ENCODE measurements at regions not wholly inside any gene's neighbourhood (a gene's known extent, or its start where the extent isn't known, plus 50 kb on each side); places are given as distances from the start of the nearest gene placed in this dataset.

DNA sequence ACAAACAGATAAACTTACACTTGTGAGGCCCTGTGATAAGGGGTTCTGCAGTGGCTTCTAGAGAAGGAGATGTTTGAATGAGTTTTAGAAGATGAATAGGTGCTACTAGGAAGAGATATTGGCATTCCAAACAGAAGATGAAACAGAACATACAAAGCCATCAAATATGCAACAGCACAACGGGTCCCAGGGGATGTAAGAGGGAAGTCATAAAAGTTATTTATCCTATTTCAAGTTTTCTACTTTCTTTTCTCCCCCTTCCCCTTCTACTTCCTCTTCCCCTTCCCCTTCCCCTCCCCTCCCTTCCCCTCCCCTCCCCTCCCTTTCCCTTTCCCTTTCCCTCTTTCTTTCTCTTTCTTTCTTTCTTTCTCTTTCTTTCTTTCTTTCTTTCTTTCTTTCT is 94.9 kb upstream of the CADM1 start:
- H3F3A ChIP-seq (ENCODE audit: low read depth) = peaks cover 12% of the 10 kb centered on the region
- Mint-ChIP-seq H3K36me3 (no peaks in the 10 kb centered on the region), H3K9me3 (no peaks in the 10 kb centered on the region), H3K27me3 (ENCODE audit: insufficient read depth, low read depth) (no peaks in the 10 kb centered on the region), H3K4me3 (no peak overlapping the region), H3K4me1 (peaks cover 6% of the 10 kb centered on the region), H3K27ac (no peak overlapping the region)
- no peaks in the 10 kb centered on the region for H4K20me1 ChIP-seq (ENCODE audit: low read depth)
- no peaks in the 10 kb centered on the region for H3K36me3 ChIP-seq
- H2AFZ ChIP-seq (replicated peaks) = no peak overlapping the region
- H3K27ac ChIP-seq = no peak overlapping the region
- peaks cover 15% of the 10 kb centered on the region for H3K4me1 ChIP-seq
- H3K79me2 ChIP-seq (ENCODE audit: low read depth) = no peaks in the 10 kb centered on the region
- no peak for DNase-seq (ENCODE audit: low spot score)
- no peak overlapping the region for H3K9ac ChIP-seq
- TF ChIP-seq, protein P1, sequence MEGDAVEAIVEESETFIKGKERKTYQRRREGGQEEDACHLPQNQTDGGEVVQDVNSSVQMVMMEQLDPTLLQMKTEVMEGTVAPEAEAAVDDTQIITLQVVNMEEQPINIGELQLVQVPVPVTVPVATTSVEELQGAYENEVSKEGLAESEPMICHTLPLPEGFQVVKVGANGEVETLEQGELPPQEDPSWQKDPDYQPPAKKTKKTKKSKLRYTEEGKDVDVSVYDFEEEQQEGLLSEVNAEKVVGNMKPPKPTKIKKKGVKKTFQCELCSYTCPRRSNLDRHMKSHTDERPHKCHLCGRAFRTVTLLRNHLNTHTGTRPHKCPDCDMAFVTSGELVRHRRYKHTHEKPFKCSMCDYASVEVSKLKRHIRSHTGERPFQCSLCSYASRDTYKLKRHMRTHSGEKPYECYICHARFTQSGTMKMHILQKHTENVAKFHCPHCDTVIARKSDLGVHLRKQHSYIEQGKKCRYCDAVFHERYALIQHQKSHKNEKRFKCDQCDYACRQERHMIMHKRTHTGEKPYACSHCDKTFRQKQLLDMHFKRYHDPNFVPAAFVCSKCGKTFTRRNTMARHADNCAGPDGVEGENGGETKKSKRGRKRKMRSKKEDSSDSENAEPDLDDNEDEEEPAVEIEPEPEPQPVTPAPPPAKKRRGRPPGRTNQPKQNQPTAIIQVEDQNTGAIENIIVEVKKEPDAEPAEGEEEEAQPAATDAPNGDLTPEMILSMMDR (IDR thresholded peaks at IDR 0.05) = no peak
- TF ChIP-seq EZH2phosphoT487 (IDR thresholded peaks at IDR 0.05) = no peak
- no peak for TF ChIP-seq EZH2 (IDR thresholded peaks at IDR 0.05)
- no peaks in the 10 kb centered on the region for H3K9me3 ChIP-seq (ENCODE audit: low read depth)
- peak overlapping the region; percentile 46 for H3K4me2 ChIP-seq
- no peak overlapping the region for H3K4me3 ChIP-seq
- H3K27me3 ChIP-seq = no peaks in the 10 kb centered on the region

DNA sequence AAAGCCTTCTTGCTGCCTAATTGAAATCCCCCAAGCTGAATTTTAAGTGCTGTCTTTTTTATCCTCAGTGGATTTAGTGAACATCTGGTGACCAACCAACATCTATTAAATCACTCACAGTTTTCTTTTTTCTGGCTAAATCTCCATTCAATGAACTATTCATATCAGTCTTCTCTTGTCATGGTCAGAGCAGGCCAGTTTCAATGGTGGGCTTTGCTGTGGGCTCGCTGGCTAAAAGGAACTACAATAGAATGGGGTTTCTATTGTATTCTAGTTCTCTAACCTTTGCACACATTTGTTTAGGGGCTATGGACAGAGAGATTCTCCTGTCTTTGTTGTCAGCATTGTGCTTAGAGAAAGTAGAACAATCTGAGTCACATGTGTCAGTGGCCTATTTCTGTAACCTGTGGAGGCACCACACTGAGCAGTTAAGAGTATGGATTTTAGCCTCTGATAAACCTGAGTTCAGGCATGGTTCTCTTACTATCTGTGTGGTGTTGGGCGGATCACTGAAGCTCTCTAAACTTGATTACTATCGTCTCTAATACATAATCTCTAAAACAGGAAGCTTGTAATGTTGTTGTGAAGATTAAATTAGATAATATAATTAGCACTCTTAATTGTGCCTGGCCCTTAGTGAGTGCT is 94.2 kb upstream of the CADM1 start:
- Histone ChIP-seq H3K36me3 (no peaks in the 10 kb centered on the region), H3K79me2 (ENCODE audit: low read depth) (no peaks in the 10 kb centered on the region), H3K27ac (peak overlapping the region; percentile 36), H3K27me3 (no peaks in the 10 kb centered on the region), H4K20me1 (ENCODE audit: low read depth) (no peaks in the 10 kb centered on the region), H3K9me3 (ENCODE audit: low read depth) (no peaks in the 10 kb centered on the region), H3F3A (ENCODE audit: low read depth) (peaks cover 12% of the 10 kb centered on the region), H2AFZ (replicated peaks) (no peak overlapping the region), H3K4me1 (peaks cover 15% of the 10 kb centered on the region), H3K4me3 (no peak overlapping the region), H3K9ac (no peak overlapping the region), H3K4me2 (peak overlapping the region; percentile 46)
- peak; percentile 58 for DNase-seq (ENCODE audit: low spot score)
- Mint-ChIP-seq H3K4me3 (no peak overlapping the region), H3K9me3 (no peaks in the 10 kb centered on the region), H3K27ac (no peak overlapping the region), H3K27me3 (ENCODE audit: insufficient read depth, low read depth) (no peaks in the 10 kb centered on the region), H3K4me1 (peaks cover 6% of the 10 kb centered on the region), H3K36me3 (no peaks in the 10 kb centered on the region)
- TF ChIP-seq, protein P1 (IDR thresholded peaks at IDR 0.05) = no peak
- TF ChIP-seq EZH2 (IDR thresholded peaks at IDR 0.05) (no peak), EZH2phosphoT487 (IDR thresholded peaks at IDR 0.05) (no peak)

DNA sequence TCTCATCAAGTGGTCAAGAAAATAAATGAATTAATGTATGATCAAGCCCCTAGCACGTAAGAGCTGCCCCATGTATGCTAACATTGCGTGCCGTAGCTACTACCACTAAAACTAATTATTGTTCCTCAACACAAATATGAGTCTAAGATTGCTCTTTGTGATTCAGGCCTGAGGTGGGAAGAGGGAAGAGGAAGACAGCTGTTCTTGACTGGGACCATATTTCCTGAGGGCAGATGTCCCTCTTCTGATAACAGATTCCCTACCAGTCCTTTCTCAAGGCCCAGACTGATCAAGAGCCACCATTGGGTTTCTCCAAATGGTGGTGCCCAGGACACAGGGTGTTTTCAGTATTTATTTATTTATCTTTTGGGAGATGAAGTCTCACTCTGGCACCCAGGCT is 87.2 kb upstream of the CADM1 start:
- Mint-ChIP-seq H3K27ac (no peak overlapping the region), H3K36me3 (peaks cover 2% of the 10 kb centered on the region), H3K9me3 (peaks cover 6% of the 10 kb centered on the region), H3K27me3 (ENCODE audit: insufficient read depth, low read depth) (peaks cover 3% of the 10 kb centered on the region), H3K4me3 (no peak overlapping the region), H3K4me1 (no peaks in the 10 kb centered on the region)
- H3K4me2 ChIP-seq = no peak overlapping the region
- no peak overlapping the region for H3K9ac ChIP-seq
- H3K27ac ChIP-seq = no peak overlapping the region
- H3K79me2 ChIP-seq (ENCODE audit: low read depth) = no peaks in the 10 kb centered on the region
- no peaks in the 10 kb centered on the region for H3K9me3 ChIP-seq (ENCODE audit: low read depth)
- TF ChIP-seq, protein P1 (IDR thresholded peaks at IDR 0.05) = no peak
- no peak for TF ChIP-seq EZH2phosphoT487 (IDR thresholded peaks at IDR 0.05)
- no peak for TF ChIP-seq EZH2 (IDR thresholded peaks at IDR 0.05)
- H4K20me1 ChIP-seq (ENCODE audit: low read depth) = no peaks in the 10 kb centered on the region
- no peaks in the 10 kb centered on the region for H3K36me3 ChIP-seq
- no peak for DNase-seq (ENCODE audit: low spot score)
- no peak overlapping the region for H2AFZ ChIP-seq (replicated peaks)
- no peaks in the 10 kb centered on the region for H3F3A ChIP-seq (ENCODE audit: low read depth)
- peaks cover 5% of the 10 kb centered on the region for H3K4me1 ChIP-seq
- no peaks in the 10 kb centered on the region for H3K27me3 ChIP-seq
- no peak overlapping the region for H3K4me3 ChIP-seq
